HG02763 (cell line): ENCODE measurements at regions not wholly inside any gene's neighbourhood (a gene's known extent, or its start where the extent isn't known, plus 50 kb on each side); places are given as distances from the start of the nearest gene placed in this dataset.

Experiments
- ATAC-seq: cut with Tn5 transposase; IDR thresholded peaks from one replicate; pipeline ENCODE4 v1.9.1; 2021; ENCODE audit warnings: mild to moderate bottlenecking, moderate library complexity; ENCODE audit not compliant: unreplicated experiment

GRCh38 chr1:94326329-94326728 is 88.9 kb upstream of the ARHGAP29 start:
- no peak for ATAC-seq

GRCh38 chr1:94325377-94326302 is 88.3 kb upstream of the ARHGAP29 start:
- ATAC-seq: no peak

GRCh38 chr1:94324178-94324544 is 86.8 kb upstream of the ARHGAP29 start:
- ATAC-seq: no peak

- ATAC-seq: no peak
Measured at GRCh38 chr1:94323311-94324177, 86.2 kb upstream of the ARHGAP29 start.

GRCh38 chr1:94322696-94323095 is 85.3 kb upstream of the ARHGAP29 start:
- ATAC-seq: no peak

- no peak for ATAC-seq
Measured at GRCh38 chr1:94321662-94322061, 84.3 kb upstream of the ARHGAP29 start.

GRCh38 chr1:94319319-94320102 is 82.1 kb upstream of the ARHGAP29 start:
- ATAC-seq: no peak

- no peak for ATAC-seq
Measured at GRCh38 chr1:94318505-94319030, 81.2 kb upstream of the ARHGAP29 start.

GRCh38 chr1:94317790-94318188 is 80.4 kb upstream of the ARHGAP29 start:
- no peak for ATAC-seq

GRCh38 chr1:94316836-94317789 is 79.7 kb upstream of the ARHGAP29 start:
- ATAC-seq: no peak

- ATAC-seq: no peak
Measured at GRCh38 chr1:94316183-94316582, 78.8 kb upstream of the ARHGAP29 start.

- ATAC-seq: no peak
Measured at GRCh38 chr1:94315552-94316116, 78.2 kb upstream of the ARHGAP29 start.

GRCh38 chr1:94314222-94314858 is 77.0 kb upstream of the ARHGAP29 start:
- ATAC-seq: no peak

GRCh38 chr1:94310570-94311270 is 73.3 kb upstream of the ARHGAP29 start:
- ATAC-seq: no peak

GRCh38 chr1:94309829-94310569 is 72.6 kb upstream of the ARHGAP29 start:
- ATAC-seq: no peak

GRCh38 chr1:94309216-94309615 is 71.8 kb upstream of the ARHGAP29 start:
- no peak for ATAC-seq

GRCh38 chr1:94306521-94306920 is 69.1 kb upstream of the ARHGAP29 start:
- no peak for ATAC-seq

GRCh38 chr1:94305704-94306103 is 68.3 kb upstream of the ARHGAP29 start:
- no peak for ATAC-seq
